DND-41 (cell line): ENCODE measurements at regions not wholly inside any gene's neighbourhood (a gene's known extent, or its start where the extent isn't known, plus 50 kb on each side); places are given as distances from the start of the nearest gene placed in this dataset.

Experiments used
- ATAC-seq: fragments of 200-7000 bp; cut with Tn5 transposase; 3 replicates; pipeline ENCODE4 v1.9.1; 2021; ENCODE audit warnings: low read depth; ENCODE audit not compliant: insufficient read depth
- DNase-seq: peaks from one replicate; pipeline ENCODE4 v3.0.0-alpha.2; 2020
- H2AFZ ChIP-seq: 2 replicates; pipeline ENCODE4 v1.6.0; 2012; ENCODE audit warnings: low read depth, low read length
- H3K27ac ChIP-seq: 2 replicates; pipeline ENCODE4 v1.5.1; 2012; ENCODE audit warnings: low read length, inconsistent platforms
- H3K27me3 ChIP-seq: fragments of 200-600 bp; sonication (generic); 2 replicates; pipeline ENCODE4 v1.6.0; 2012; ENCODE audit warnings: low read length, mild to moderate bottlenecking, inconsistent platforms; ENCODE audit not compliant: insufficient read depth, poor library complexity
- H3K36me3 ChIP-seq: 2 replicates; pipeline ENCODE4 v1.5.1; 2012; ENCODE audit warnings: low read length, inconsistent platforms; ENCODE audit not compliant: insufficient read depth
- H3K4me1 ChIP-seq: 2 replicates; pipeline ENCODE4 v1.5.1; 2012; ENCODE audit warnings: mild to moderate bottlenecking, low read length; ENCODE audit not compliant: insufficient read depth
- H3K4me2 ChIP-seq: 2 replicates; pipeline ENCODE4 v1.6.0; 2012; ENCODE audit warnings: mild to moderate bottlenecking, moderate library complexity, low read length, inconsistent platforms; ENCODE audit not compliant: insufficient read depth
- H3K4me3 ChIP-seq, 2 experiments: fragments of 200-600 bp in 1 of 2; shearing (Covaris generic) in 1 of 2; 2 replicates each; pipeline ENCODE4 v1.5.1; 2012 to 2016; ENCODE audit warnings: inconsistent platforms in 2 of 2, low read length in 2 of 2, mild to moderate bottlenecking in 2 of 2, low read depth in 1 of 2, moderate library complexity in 1 of 2
- H3K79me2 ChIP-seq: 2 replicates; pipeline ENCODE4 v1.6.0; 2012; ENCODE audit warnings: low read length, inconsistent platforms; ENCODE audit not compliant: insufficient read depth
- H3K9ac ChIP-seq: 2 replicates; pipeline ENCODE4 v1.6.0; 2012; ENCODE audit warnings: low read depth, mild to moderate bottlenecking, inconsistent platforms, low read length, moderate library complexity
- H3K9me3 ChIP-seq: 2 replicates; pipeline ENCODE4 v1.5.1; 2012; ENCODE audit warnings: low read length, moderate library complexity, mild to moderate bottlenecking, inconsistent platforms; ENCODE audit not compliant: insufficient read depth, severe bottlenecking
- H4K20me1 ChIP-seq: 2 replicates; pipeline ENCODE4 v1.6.0; 2012; ENCODE audit warnings: low read length; ENCODE audit not compliant: insufficient read depth
- EZH2 ChIP-seq: IDR thresholded peaks from 3 replicates; pipeline ENCODE4 v1.6.1; 2012; ENCODE audit warnings: borderline replicate concordance, low read depth, mild to moderate bottlenecking, moderate library complexity, low read length, inconsistent platforms; ENCODE audit not compliant: severe bottlenecking
- TF ChIP-seq, protein P1 (sequence below): IDR thresholded peaks from 2 replicates; pipeline ENCODE4 v1.5.1; 2012; ENCODE audit warnings: borderline replicate concordance, low read length, moderate library complexity, mild to moderate bottlenecking; ENCODE audit not compliant: poor library complexity, severe bottlenecking; ENCODE audit errors: extremely low read depth

DNA sequence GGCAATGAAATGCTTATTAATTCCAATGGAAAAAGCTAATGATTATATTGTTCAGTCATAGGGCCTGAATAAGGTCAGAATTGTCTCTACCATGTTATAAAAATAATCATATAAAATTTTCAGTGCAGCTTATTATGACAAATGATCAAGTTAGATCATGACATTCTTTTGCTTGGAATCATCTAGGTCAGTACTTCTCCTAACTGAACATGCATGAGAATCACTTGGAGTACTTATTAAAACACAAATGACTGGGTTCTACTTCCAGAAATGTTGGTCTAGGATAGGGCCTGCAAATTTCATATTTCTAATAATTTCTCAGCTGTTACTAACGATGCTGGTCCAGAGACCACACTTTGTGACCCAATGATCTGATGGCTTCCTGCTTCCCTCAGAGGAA lies 806.0 kb upstream of the ZNF608 start:
- Histone ChIP-seq H3K4me3 (no peak overlapping the region), H3K27me3 (no peaks in the 10 kb centered on the region), H3K36me3 (no peaks in the 10 kb centered on the region), H4K20me1 (no peaks in the 10 kb centered on the region), H3K9me3 (no peaks in the 10 kb centered on the region), H2AFZ (0 out of 2 replicates have a peak overlapping the region, but pooled peaks have one; percentile 34), H3K4me2 (no peak overlapping the region), H3K4me1 (peaks cover 5% of the 10 kb centered on the region; the same call in 1 of the 2 replicates), H3K9ac (no peak overlapping the region), H3K79me2 (no peaks in the 10 kb centered on the region), H3K27ac (no peak overlapping the region)
- ATAC-seq (no peak), DNase-seq (no peak)
- TF ChIP-seq, protein P1, sequence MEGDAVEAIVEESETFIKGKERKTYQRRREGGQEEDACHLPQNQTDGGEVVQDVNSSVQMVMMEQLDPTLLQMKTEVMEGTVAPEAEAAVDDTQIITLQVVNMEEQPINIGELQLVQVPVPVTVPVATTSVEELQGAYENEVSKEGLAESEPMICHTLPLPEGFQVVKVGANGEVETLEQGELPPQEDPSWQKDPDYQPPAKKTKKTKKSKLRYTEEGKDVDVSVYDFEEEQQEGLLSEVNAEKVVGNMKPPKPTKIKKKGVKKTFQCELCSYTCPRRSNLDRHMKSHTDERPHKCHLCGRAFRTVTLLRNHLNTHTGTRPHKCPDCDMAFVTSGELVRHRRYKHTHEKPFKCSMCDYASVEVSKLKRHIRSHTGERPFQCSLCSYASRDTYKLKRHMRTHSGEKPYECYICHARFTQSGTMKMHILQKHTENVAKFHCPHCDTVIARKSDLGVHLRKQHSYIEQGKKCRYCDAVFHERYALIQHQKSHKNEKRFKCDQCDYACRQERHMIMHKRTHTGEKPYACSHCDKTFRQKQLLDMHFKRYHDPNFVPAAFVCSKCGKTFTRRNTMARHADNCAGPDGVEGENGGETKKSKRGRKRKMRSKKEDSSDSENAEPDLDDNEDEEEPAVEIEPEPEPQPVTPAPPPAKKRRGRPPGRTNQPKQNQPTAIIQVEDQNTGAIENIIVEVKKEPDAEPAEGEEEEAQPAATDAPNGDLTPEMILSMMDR = no peak
- TF ChIP-seq EZH2 = no peak

DNA sequence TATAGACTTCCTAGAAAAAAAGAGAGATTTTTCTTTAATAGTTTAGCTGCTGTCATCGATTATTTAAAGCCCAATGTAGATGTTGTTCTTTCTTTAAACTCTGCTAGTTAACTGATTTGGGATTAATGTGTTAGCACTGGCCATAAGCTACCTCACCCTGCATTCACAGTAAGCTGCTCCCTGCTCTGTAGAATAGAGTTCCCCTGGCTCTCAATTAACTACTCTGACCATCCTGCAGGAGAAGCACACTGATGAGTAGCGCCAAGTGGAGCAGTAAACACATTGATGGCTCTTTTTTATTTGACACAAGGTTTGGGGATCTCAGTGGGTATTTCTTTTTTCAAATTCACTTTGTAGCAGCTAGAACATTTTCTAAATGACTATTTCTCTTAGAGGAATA lies 807.9 kb upstream of the ZNF608 start:
- Histone ChIP-seq H3K4me1 (peaks cover 2% of the 10 kb centered on the region; the same call in 1 of the 2 replicates), H3K4me2 (no peak overlapping the region), H2AFZ (no peak overlapping the region), H3K9ac (no peak overlapping the region), H3K9me3 (no peaks in the 10 kb centered on the region), H3K4me3 (no peak overlapping the region), H3K79me2 (no peaks in the 10 kb centered on the region), H3K27me3 (no peaks in the 10 kb centered on the region), H3K36me3 (no peaks in the 10 kb centered on the region), H3K27ac (no peak overlapping the region), H4K20me1 (no peaks in the 10 kb centered on the region)
- DNase-seq (no peak), ATAC-seq (no peak)
- TF ChIP-seq, protein P1 = no peak
- no peak for TF ChIP-seq EZH2

DNA sequence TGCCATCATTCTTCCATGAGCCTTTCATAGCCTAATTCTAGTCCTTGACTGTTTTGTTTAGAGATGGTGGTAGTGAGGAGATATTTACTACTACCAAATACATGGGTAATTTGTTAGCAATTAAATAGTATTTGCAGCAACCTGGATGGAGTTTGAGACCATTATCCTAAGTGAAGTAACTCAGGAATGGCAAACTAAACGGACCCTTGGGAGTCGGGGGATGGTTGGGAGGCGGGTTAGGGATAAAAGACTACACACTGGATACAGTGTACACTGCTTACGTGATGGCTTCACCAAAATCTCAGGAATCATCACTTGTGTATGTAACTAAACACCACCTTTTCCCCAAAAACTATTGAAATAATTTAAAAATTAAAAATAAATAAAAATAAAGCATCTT lies 809.2 kb upstream of the ZNF608 start:
- Histone ChIP-seq H3K4me1 (no peaks in the 10 kb centered on the region), H3K36me3 (no peaks in the 10 kb centered on the region), H3K27me3 (no peaks in the 10 kb centered on the region), H4K20me1 (no peaks in the 10 kb centered on the region), H3K9me3 (no peaks in the 10 kb centered on the region), H3K27ac (no peak overlapping the region), H3K79me2 (no peaks in the 10 kb centered on the region), H3K4me3 (no peak overlapping the region), H3K9ac (no peak overlapping the region), H2AFZ (no peak overlapping the region), H3K4me2 (no peak overlapping the region)
- ATAC-seq = no peak
- no peak for DNase-seq
- TF ChIP-seq, protein P1 = no peak
- no peak for TF ChIP-seq EZH2

DNA sequence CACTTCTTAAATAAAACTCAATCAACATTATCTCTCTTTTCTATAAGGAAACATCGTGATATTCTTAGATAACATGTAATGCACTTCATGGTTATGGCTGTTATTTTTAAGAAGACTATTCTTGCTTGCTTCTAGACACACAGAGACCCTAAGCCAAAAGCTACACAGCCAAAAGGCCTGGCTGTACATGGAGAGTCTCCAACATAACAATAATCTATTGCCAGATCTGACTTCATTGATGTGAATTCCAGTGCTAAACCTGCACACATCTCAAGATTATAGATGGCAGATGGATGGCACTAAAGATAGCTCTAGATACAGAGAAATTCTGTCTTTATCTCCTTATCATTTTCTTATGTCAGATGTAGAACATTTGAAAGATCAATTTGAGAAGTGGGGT lies 811.6 kb upstream of the ZNF608 start:
- H3K27ac ChIP-seq = no peak overlapping the region
- no peak overlapping the region for H3K4me3 ChIP-seq
- DNase-seq (no peak), ATAC-seq (no peak)
- H2AFZ ChIP-seq = no peak overlapping the region
- no peaks in the 10 kb centered on the region for H3K4me1 ChIP-seq
- no peaks in the 10 kb centered on the region for H3K36me3 ChIP-seq
- no peaks in the 10 kb centered on the region for H3K79me2 ChIP-seq
- no peak overlapping the region for H3K4me2 ChIP-seq
- no peak overlapping the region for H3K9ac ChIP-seq
- no peaks in the 10 kb centered on the region for H3K27me3 ChIP-seq
- H4K20me1 ChIP-seq = no peaks in the 10 kb centered on the region
- TF ChIP-seq, protein P1 = no peak
- TF ChIP-seq EZH2 = no peak
- no peaks in the 10 kb centered on the region for H3K9me3 ChIP-seq
